Natural killer cell (primary cell): ENCODE measurements at regions not wholly inside any gene's neighbourhood (a gene's known extent, or its start where the extent isn't known, plus 50 kb on each side); places are given as distances from the start of the nearest gene placed in this dataset.

Source experiments
- ATAC-seq, 3 donors: fragments of 150-1000 bp in 2 of 3; fragments of 200-7000 bp in 1 of 3; cut with Tn5 transposase; 1 replicate in 1 of 3; 2 replicates in 2 of 3; pipeline ENCODE4 v1.10.0; 2021; ENCODE audit warnings: mild to moderate bottlenecking in 2 of 3, moderate library complexity in 2 of 3
- DNase-seq, 2 donors: peaks; one replicate each; pipeline versions ENCODE4 v3.0.0 to v3.0.0-alpha.2; 2013 to 2021; ENCODE audit warnings: mixed read lengths in 1 of 2
- H3K27ac ChIP-seq: one replicate; pipeline ENCODE4 v1.5.1; 2013; ENCODE audit warnings: mild to moderate bottlenecking, low read length
- H3K27me3 ChIP-seq: one replicate; pipeline ENCODE4 v1.6.1; 2013; ENCODE audit warnings: low read length; ENCODE audit not compliant: control insufficient read depth, insufficient read depth
- H3K36me3 ChIP-seq: one replicate; pipeline ENCODE4 v1.6.1; 2013; ENCODE audit warnings: low read length; ENCODE audit not compliant: control insufficient read depth, insufficient read depth
- H3K4me1 ChIP-seq: one replicate; pipeline ENCODE4 v1.6.1; 2013; ENCODE audit warnings: low read length; ENCODE audit not compliant: control insufficient read depth, insufficient read depth
- H3K4me3 ChIP-seq: one replicate; pipeline ENCODE4 v1.5.1; 2013; ENCODE audit warnings: low read length
- H3K9me3 ChIP-seq: one replicate; pipeline ENCODE4 v1.6.1; 2013; ENCODE audit warnings: low read length; ENCODE audit not compliant: control insufficient read depth, insufficient read depth
- H3K27ac Mint-ChIP-seq, 2 donors: one replicate each; pipeline ENCODE4 v1.8.0; 2022; ENCODE audit warnings: mild to moderate bottlenecking in 2 of 2, mixed read lengths in 2 of 2, moderate library complexity in 1 of 2
- H3K27me3 Mint-ChIP-seq, 2 donors: one replicate each; pipeline ENCODE4 v1.8.0; 2022; ENCODE audit warnings: low read depth in 2 of 2, mixed read lengths in 2 of 2
- H3K36me3 Mint-ChIP-seq: one replicate; pipeline ENCODE4 v1.8.0; 2022; ENCODE audit warnings: mixed read lengths
- H3K4me1 Mint-ChIP-seq, 2 donors: one replicate each; pipeline ENCODE4 v1.8.0; 2022; ENCODE audit warnings: mixed read lengths in 2 of 2
- H3K4me3 Mint-ChIP-seq: one replicate; pipeline ENCODE4 v1.8.0; 2022; ENCODE audit warnings: mild to moderate bottlenecking, moderate library complexity, mixed read lengths
- H3K9me3 Mint-ChIP-seq, 2 donors: one replicate each; pipeline ENCODE4 v1.8.0; 2022; ENCODE audit warnings: mixed read lengths in 2 of 2
- CTCF ChIP-seq: fragments of 200-600 bp; IDR thresholded peaks from one replicate; pipeline ENCODE4 v1.8.0; 2022; ENCODE audit warnings: antibody characterized with exemption
- WGBS: methylation state at CpG from one replicate; pipeline ENCODE4 v1.1.7; 2013; ENCODE audit warnings: missing lambda C conversion rate; ENCODE audit not compliant: insufficient coverage; 5-methylcytosine and 5-hydroxymethylcytosine counted together
- intact Hi-C: fragments of 100-400 bp; cut with micrococcal nuclease; formaldehyde crosslinking; loops from one replicate; pipeline ENCODE4 v1.14.2; 2022

GRCh38 chr2:42980764-42981416, 188.5 kb upstream of the HAAO start:
- no peaks in the 10 kb centered on the region for H3K36me3 ChIP-seq
- intact Hi-C loops = no loop called here
- DNase-seq (no peak), ATAC-seq (no peak)
- Mint-ChIP-seq H3K36me3 (no peaks in the 10 kb centered on the region), H3K4me1 (no peaks in the 10 kb centered on the region), H3K4me3 (no peak overlapping the region), H3K27me3 (peaks cover 0 to 4% of the 10 kb centered on the region in 2 donors), H3K27ac (no peak overlapping the region), H3K9me3 (no peaks in the 10 kb centered on the region)
- no peak overlapping the region for H3K4me3 ChIP-seq
- no peak overlapping the region for H3K27ac ChIP-seq
- no peaks in the 10 kb centered on the region for H3K4me1 ChIP-seq
- no peaks in the 10 kb centered on the region for H3K9me3 ChIP-seq
- no peak for TF ChIP-seq CTCF
- WGBS = 84% methylated on average over 8 of the region's 9 CpGs
- no peaks in the 10 kb centered on the region for H3K27me3 ChIP-seq

DNA sequence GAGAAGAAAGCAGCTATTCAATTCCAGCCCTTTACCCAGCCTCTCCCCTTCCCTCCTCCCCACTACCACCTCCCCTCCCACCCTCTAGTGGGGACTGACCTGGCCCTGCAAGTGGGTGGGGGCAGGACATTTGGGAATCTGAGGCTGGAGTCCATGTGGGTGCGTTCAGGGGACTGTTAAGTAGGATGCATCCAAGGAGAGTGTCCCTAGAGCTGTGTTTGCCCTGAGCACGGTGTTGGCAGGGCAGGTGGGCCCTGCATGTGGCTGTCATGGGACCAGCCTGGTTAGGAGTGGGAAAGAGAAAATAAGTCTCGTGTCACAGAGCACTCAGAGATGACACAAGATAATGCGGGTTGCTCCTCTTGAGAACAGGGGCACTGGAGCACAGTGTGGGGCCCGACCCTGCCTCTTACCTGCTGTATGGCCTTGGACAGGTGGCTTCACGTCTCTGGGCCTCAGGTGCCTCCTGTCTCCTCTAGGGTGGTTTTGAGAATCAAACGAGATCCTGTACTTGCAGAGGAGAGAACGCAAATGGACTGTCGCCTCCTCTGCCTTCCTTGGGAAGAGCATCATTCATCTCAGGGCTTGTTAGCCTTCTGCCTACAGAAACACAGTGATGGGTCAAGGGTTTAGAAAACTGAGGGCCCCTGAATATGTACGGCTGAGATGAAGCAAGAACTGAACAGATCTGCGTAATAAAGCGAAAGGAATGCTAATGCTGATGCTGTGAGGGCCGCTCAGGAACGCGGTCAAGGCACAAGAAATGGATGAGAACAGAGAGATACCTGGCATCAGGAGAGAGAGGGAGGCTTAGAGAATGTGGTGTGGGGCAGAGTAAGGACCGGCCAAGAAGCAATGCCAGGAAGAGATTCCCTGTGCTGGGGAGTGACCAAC, 187.7 kb upstream of the HAAO start:
- intact Hi-C loops = no loop called here
- ATAC-seq = no peak
- no peaks in the 10 kb centered on the region for H3K36me3 Mint-ChIP-seq

DNA sequence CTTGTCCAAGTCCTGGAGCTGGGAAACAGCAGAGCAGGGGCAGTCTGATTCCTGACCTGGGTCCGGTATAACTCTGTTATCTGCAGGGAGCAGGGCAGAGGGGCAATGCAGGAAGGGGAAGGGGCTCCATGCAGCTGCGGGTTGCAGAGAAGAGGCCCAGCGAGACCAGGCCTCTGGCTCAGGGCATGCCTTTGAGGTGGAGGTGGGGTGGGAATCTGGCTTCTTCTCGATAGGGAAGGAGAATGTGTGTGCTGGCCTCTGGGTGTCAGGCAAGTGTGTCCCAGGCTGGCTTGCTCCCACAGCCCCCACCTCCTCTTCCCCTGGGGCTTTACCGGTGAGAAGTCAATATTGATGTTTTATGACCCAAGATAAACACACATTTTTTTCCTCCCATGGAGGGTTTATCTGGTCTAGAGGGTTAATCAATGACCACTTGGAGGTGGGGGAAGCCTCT, 187.1 kb upstream of the HAAO start:
- H3K27ac ChIP-seq = no peak overlapping the region
- H3K4me1 ChIP-seq = peaks cover 11% of the 10 kb centered on the region
- no peaks in the 10 kb centered on the region for H3K9me3 Mint-ChIP-seq
- H3K36me3 Mint-ChIP-seq = no peaks in the 10 kb centered on the region
- no peaks in the 10 kb centered on the region for H3K36me3 ChIP-seq
- DNase-seq (no peak), ATAC-seq (no peak)
- no peak for TF ChIP-seq CTCF
- no peaks in the 10 kb centered on the region for H3K27me3 ChIP-seq
- no peak overlapping the region for H3K4me3 ChIP-seq
- 55% methylated on average over 4 of the region's 5 CpGs for WGBS
- intact Hi-C loops = no loop called here
- H3K4me3 Mint-ChIP-seq = no peak overlapping the region
- no peak overlapping the region for H3K27ac Mint-ChIP-seq
- no peaks in the 10 kb centered on the region for H3K9me3 ChIP-seq
- H3K27me3 Mint-ChIP-seq = peaks cover 0 to 5% of the 10 kb centered on the region in 2 donors
- peaks cover 0 to under 1% of the 10 kb centered on the region in 2 donors for H3K4me1 Mint-ChIP-seq

More for the DNA sequence above, 187.7 kb upstream of the HAAO start:
- Mint-ChIP-seq H3K4me1 (no peaks in the 10 kb centered on the region), H3K27ac (no peak overlapping the region), H3K4me3 (no peak overlapping the region), H3K9me3 (no peaks in the 10 kb centered on the region), H3K27me3 (peaks cover 0 to 4% of the 10 kb centered on the region in 2 donors)
- Histone ChIP-seq H3K27ac (no peak overlapping the region), H3K9me3 (no peaks in the 10 kb centered on the region), H3K36me3 (no peaks in the 10 kb centered on the region), H3K4me1 (peaks cover 5% of the 10 kb centered on the region), H3K4me3 (no peak overlapping the region), H3K27me3 (no peaks in the 10 kb centered on the region)
- no peak for TF ChIP-seq CTCF
- 90% methylated on average over 16 of the region's 16 CpGs for WGBS
- DNase-seq = no peak
